C4-2B (cell line): ENCODE measurements at regions not wholly inside any gene's neighbourhood (a gene's known extent, or its start where the extent isn't known, plus 50 kb on each side); places are given as distances from the start of the nearest gene placed in this dataset.

ENCODE experiments used
- ZFX ChIP-seq: fragments of 450-650 bp; IDR thresholded peaks from 2 replicates; pipeline ENCODE4 v1.6.1; 2017
- TF ChIP-seq, protein P1 (sequence below): fragments of 450-650 bp; conservative IDR thresholded peaks from 2 replicates; pipeline ENCODE4 v1.5.1; 2017; ENCODE audit warnings: mild to moderate bottlenecking

DNA sequence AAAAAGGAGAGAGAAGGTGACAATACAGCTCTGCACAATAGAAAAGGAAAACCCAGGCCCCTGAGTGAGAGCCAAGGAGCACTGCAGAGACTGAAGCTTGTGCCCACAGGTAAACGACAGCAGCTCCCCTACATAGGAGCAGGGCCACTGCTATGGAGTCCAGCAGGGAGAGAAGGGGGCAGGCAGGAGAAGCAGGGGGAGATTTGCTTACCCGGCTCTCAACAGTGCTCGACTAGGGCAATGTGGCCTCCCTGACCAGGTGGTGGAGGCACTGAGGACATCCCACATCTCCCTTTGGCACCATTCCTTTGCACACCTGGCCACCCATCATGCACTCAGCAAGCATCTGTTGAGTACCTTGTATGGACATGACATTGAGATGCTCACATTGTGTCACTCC is 153.0 kb downstream of the EVX1 start:
- TF ChIP-seq, protein P1, sequence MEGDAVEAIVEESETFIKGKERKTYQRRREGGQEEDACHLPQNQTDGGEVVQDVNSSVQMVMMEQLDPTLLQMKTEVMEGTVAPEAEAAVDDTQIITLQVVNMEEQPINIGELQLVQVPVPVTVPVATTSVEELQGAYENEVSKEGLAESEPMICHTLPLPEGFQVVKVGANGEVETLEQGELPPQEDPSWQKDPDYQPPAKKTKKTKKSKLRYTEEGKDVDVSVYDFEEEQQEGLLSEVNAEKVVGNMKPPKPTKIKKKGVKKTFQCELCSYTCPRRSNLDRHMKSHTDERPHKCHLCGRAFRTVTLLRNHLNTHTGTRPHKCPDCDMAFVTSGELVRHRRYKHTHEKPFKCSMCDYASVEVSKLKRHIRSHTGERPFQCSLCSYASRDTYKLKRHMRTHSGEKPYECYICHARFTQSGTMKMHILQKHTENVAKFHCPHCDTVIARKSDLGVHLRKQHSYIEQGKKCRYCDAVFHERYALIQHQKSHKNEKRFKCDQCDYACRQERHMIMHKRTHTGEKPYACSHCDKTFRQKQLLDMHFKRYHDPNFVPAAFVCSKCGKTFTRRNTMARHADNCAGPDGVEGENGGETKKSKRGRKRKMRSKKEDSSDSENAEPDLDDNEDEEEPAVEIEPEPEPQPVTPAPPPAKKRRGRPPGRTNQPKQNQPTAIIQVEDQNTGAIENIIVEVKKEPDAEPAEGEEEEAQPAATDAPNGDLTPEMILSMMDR, result no peak
- no peak for TF ChIP-seq ZFX
